ENCODE measurements at regions not wholly inside any gene's neighbourhood (a gene's known extent, or its start where the extent isn't known, plus 50 kb on each side); places are given as distances from the start of the nearest gene placed in this dataset.
"Not testable (repeated sequence)": the region's sequence is repeated elsewhere in the genome, so short reads cannot be mapped to it uniquely, and the experiment has no call there.

- TF ChIP-seq POLR2A (IDR thresholded peaks at IDR 0.05; ENCODE audit: low read depth, low read length) = no peak
- TF ChIP-seq POLR2AphosphoS5 (IDR thresholded peaks at IDR 0.05; ENCODE audit: low read depth, low read length) = no peak
- no peak for TF ChIP-seq TAF1 (IDR thresholded peaks at IDR 0.05; ENCODE audit: borderline replicate concordance, low read depth, low read length)
- DNase-seq (ENCODE audit: insufficient read length) (no peak), FAIRE-seq (no peak)
These were observed 235.8 kb downstream of the RAP2B start for GRCh38 chr3:153397794-153398193.

- TF ChIP-seq TAF1 (IDR thresholded peaks at IDR 0.05; ENCODE audit: borderline replicate concordance, low read depth, low read length) = no peak
- TF ChIP-seq POLR2AphosphoS5 (IDR thresholded peaks at IDR 0.05; ENCODE audit: low read depth, low read length) = no peak
- no peak for TF ChIP-seq POLR2A (IDR thresholded peaks at IDR 0.05; ENCODE audit: low read depth, low read length)
- DNase-seq (ENCODE audit: insufficient read length) (no peak), FAIRE-seq (peak; percentile 38)
These were observed 237.6 kb downstream of the RAP2B start for GRCh38 chr3:153399636-153400035.

DNA sequence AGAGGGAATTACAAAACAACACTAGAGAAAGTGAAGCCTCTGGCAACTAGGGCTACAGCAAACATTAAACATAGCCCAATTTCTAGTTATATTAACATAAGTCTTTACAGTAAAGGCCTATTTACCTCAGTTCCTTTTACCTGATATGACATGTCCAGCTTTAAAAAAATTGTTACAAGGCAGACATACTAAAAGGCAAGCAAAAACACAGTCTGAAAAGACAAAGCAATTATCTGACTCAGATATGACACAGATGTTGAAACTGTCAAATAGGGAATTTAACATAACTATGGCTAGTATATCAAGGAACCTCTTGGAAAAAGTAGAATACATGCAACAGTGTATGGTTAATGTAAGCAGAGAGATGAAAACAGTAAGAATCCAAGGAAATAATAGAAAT, 238.6 kb downstream of the RAP2B start:
- FAIRE-seq (no peak), DNase-seq (ENCODE audit: insufficient read length) (no peak)
- TF ChIP-seq TAF1 (IDR thresholded peaks at IDR 0.05; ENCODE audit: borderline replicate concordance, low read depth, low read length) = no peak
- TF ChIP-seq POLR2A (IDR thresholded peaks at IDR 0.05; ENCODE audit: low read depth, low read length) = no peak
- TF ChIP-seq POLR2AphosphoS5 (IDR thresholded peaks at IDR 0.05; ENCODE audit: low read depth, low read length) = no peak

DNA sequence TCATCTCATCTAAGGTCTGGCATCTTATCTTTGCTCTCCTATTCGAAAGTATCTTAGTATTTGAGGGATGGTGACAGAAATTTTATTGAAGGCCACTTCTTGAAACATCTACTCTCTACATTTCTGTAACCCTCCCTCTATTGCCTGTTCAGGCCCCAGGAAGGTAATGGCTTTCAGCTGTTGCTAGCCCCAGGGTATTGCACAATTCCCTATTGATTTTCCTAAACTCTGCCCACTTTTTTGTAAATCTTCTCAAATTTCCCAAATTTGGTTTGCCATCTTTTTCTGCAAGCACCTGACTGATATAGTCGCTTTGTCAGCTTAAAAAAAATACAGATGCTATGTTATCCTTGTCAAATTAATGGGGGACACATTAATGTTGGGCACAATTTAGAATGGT, 242.1 kb downstream of the RAP2B start:
- no peak for FAIRE-seq
- TF ChIP-seq POLR2A (IDR thresholded peaks at IDR 0.05; ENCODE audit: low read depth, low read length) = no peak
- TF ChIP-seq TAF1 (IDR thresholded peaks at IDR 0.05; ENCODE audit: borderline replicate concordance, low read depth, low read length) = no peak
- TF ChIP-seq POLR2AphosphoS5 (IDR thresholded peaks at IDR 0.05; ENCODE audit: low read depth, low read length) = no peak
- DNase-seq (ENCODE audit: insufficient read length) = no peak

GRCh38 chr3:153405320-153405719, 243.3 kb downstream of the RAP2B start:
- FAIRE-seq; DNase-seq (ENCODE audit: insufficient read length): not testable (repeated sequence)

DNA sequence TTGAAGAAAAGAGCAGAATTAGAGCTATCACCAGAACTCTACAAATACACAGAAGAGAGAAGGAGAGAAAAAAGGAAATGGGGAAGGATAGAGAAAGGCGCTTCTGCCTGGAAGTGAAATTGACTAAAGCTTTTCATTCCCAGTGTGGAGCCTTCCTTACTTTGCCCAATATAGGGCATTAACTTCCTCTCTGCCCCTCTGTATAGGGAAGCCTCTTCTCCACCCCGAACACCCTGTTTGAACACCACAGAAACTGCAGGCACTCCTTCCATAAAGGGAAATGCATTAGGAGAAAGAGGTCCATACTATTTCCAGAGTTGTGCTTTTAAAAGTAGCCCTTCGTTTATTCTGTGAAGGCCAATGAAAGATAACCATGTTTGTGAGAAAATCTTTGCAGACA, 248.5 kb downstream of the RAP2B start:
- DNase-seq (ENCODE audit: insufficient read length) (no peak), FAIRE-seq (no peak)
- no peak for TF ChIP-seq POLR2A (IDR thresholded peaks at IDR 0.05; ENCODE audit: low read depth, low read length)
- no peak for TF ChIP-seq TAF1 (IDR thresholded peaks at IDR 0.05; ENCODE audit: borderline replicate concordance, low read depth, low read length)
- TF ChIP-seq POLR2AphosphoS5 (IDR thresholded peaks at IDR 0.05; ENCODE audit: low read depth, low read length) = no peak

GRCh38 chr3:153414982-153415381, 253.0 kb downstream of the RAP2B start:
- no peak for FAIRE-seq
- TF ChIP-seq POLR2AphosphoS5 (IDR thresholded peaks at IDR 0.05; ENCODE audit: low read depth, low read length) (no peak), TAF1 (IDR thresholded peaks at IDR 0.05; ENCODE audit: borderline replicate concordance, low read depth, low read length) (no peak), POLR2A (IDR thresholded peaks at IDR 0.05; ENCODE audit: low read depth, low read length) (no peak)
- no peak for DNase-seq (ENCODE audit: insufficient read length)

DNA sequence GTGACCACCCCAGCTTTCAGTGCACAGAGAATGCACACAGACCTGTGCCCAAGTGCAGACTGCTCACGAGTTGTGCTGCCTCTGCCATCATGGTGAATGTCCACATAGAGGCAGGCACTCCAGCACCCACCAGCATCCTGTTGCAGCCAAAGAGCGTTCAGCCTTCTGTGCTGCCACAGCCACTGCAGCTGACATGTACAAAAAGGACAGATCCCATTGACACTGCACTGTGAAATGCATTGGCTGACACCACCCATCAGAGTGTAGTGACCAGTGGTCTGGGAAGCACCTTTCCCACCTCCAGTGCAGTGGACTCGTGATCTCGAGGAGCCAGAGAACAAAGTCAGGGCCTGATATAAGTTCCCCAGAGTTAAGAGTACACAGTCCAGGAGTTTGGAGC, 260.3 kb downstream of the RAP2B start:
- no peak for DNase-seq (ENCODE audit: insufficient read length)
- FAIRE-seq = no peak
- TF ChIP-seq POLR2A (IDR thresholded peaks at IDR 0.05; ENCODE audit: low read depth, low read length) = no peak

GRCh38 chr3:153423820-153424219, 261.8 kb downstream of the RAP2B start:
- DNase-seq (ENCODE audit: insufficient read length); FAIRE-seq: not testable (repeated sequence)

DNA sequence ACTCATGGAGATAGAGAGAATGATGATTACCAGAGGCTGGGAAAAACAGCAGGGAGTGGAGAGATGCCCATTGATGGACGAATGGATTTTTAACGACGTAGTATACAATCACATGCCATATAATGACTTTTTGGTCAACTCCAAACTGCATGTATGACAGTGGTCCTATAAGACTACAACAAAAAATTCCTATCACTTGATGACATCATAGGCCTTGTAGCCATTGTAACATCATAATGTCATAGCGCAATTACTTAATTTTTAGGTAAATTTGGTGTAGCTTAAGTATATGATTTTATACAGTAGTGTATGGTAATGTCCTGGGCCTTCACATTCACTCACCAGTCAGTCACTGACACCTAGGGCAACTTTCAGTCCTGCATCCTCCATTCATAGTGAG, 264.3 kb downstream of the RAP2B start:
- DNase-seq (ENCODE audit: insufficient read length) = no peak
- FAIRE-seq = no peak
- no peak for TF ChIP-seq POLR2A (IDR thresholded peaks at IDR 0.05; ENCODE audit: low read depth, low read length)
- TF ChIP-seq TAF1 (IDR thresholded peaks at IDR 0.05; ENCODE audit: borderline replicate concordance, low read depth, low read length) = no peak
- TF ChIP-seq POLR2AphosphoS5 (IDR thresholded peaks at IDR 0.05; ENCODE audit: low read depth, low read length) = no peak

GRCh38 chr3:153426803-153427202, 264.8 kb downstream of the RAP2B start:
- DNase-seq (ENCODE audit: insufficient read length) = no peak
- no peak for FAIRE-seq
- TF ChIP-seq TAF1 (IDR thresholded peaks at IDR 0.05; ENCODE audit: borderline replicate concordance, low read depth, low read length) (no peak), POLR2A (IDR thresholded peaks at IDR 0.05; ENCODE audit: low read depth, low read length) (no peak), POLR2AphosphoS5 (IDR thresholded peaks at IDR 0.05; ENCODE audit: low read depth, low read length) (no peak)

GRCh38 chr3:153429821-153430220, 267.8 kb downstream of the RAP2B start:
- no peak for FAIRE-seq
- TF ChIP-seq TAF1 (IDR thresholded peaks at IDR 0.05; ENCODE audit: borderline replicate concordance, low read depth, low read length) = no peak
- TF ChIP-seq POLR2A (IDR thresholded peaks at IDR 0.05; ENCODE audit: low read depth, low read length) = no peak
- TF ChIP-seq POLR2AphosphoS5 (IDR thresholded peaks at IDR 0.05; ENCODE audit: low read depth, low read length) = no peak
- DNase-seq (ENCODE audit: insufficient read length) = no peak

- no peak for FAIRE-seq
- no peak for DNase-seq (ENCODE audit: insufficient read length)
- TF ChIP-seq TAF1 (IDR thresholded peaks at IDR 0.05; ENCODE audit: borderline replicate concordance, low read depth, low read length) (no peak), POLR2A (IDR thresholded peaks at IDR 0.05; ENCODE audit: low read depth, low read length) (no peak), POLR2AphosphoS5 (IDR thresholded peaks at IDR 0.05; ENCODE audit: low read depth, low read length) (no peak)
These were observed 269.1 kb downstream of the RAP2B start for GRCh38 chr3:153431076-153431475.
